AG04450 (cell line): ENCODE measurements at regions not wholly inside any gene's neighbourhood (a gene's known extent, or its start where the extent isn't known, plus 50 kb on each side); places are given as distances from the start of the nearest gene placed in this dataset.
A peak's percentile ranks its signal among the peaks of the same experiment; 100 is the strongest.

Source experiments
- CTCF ChIA-PET: fragments of 300-600, 350-600 bp; formaldehyde crosslinking; extraction: SDS; loops from one replicate; lab custom pipeline; 2022; ENCODE audit warnings: antibody characterized with exemption, inconsistent platforms; lab: Charles Lee
- POLR2A ChIA-PET: fragments of 350-600 bp; formaldehyde crosslinking; extraction: SDS; loops from one replicate; lab custom pipeline; 2021; ENCODE audit warnings: antibody characterized with exemption, inconsistent platforms; lab: Yijun Ruan, JAX
- DNase-seq: peaks from one replicate; pipeline ENCODE4 v3.0.0-alpha.2; 2011; ENCODE audit warnings: low read depth, low spot score
- H3K27ac ChIP-seq: one replicate; pipeline ENCODE4 v1.5.1; 2012; ENCODE audit warnings: low read depth, low read length, control low read depth
- H3K27me3 ChIP-seq: one replicate; pipeline ENCODE4 v1.6.0; 2012; ENCODE audit warnings: low read length; ENCODE audit not compliant: control insufficient read depth, insufficient read depth
- H3K4me3 ChIP-seq: 2 replicates; pipeline ENCODE4 v1.5.1; 2011; ENCODE audit warnings: mild to moderate bottlenecking, low read depth, low read length, control low read depth
- H3K9me3 ChIP-seq: 2 replicates; pipeline ENCODE4 v1.5.1; 2012; ENCODE audit warnings: low read length; ENCODE audit not compliant: control insufficient read depth, insufficient read depth
- CTCF ChIP-seq: IDR thresholded peaks from 2 replicates; pipeline ENCODE4 v1.5.1; 2011; ENCODE audit warnings: low read depth, low read length, control low read depth, inconsistent platforms

GRCh38 chr13:74067818-74068217 lies 66.4 kb downstream of the KLF12 start:
- no peaks in the 10 kb centered on the region for H3K27me3 ChIP-seq
- TF ChIP-seq CTCF: no peak
- ChIA-PET POLR2A (no interaction called here), CTCF (no interaction called here)
- no peak for DNase-seq
- H3K4me3 ChIP-seq: no peak overlapping the region
- H3K9me3 ChIP-seq: no peaks in the 10 kb centered on the region
- no peak overlapping the region for H3K27ac ChIP-seq

GRCh38 chr13:74066937-74067336 lies 67.3 kb downstream of the KLF12 start:
- TF ChIP-seq CTCF: no peak
- no peak overlapping the region for H3K27ac ChIP-seq
- POLR2A ChIA-PET: interaction anchor here (1.2 kb wide), 1 partner anchor 27 kb away, joined by 3 read pairs; no protein-coding TSS in a partner anchor
- no peak overlapping the region for H3K4me3 ChIP-seq
- H3K27me3 ChIP-seq: no peaks in the 10 kb centered on the region
- CTCF ChIA-PET: no interaction called here
- DNase-seq: no peak
- no peaks in the 10 kb centered on the region for H3K9me3 ChIP-seq

GRCh38 chr13:74064805-74065312 lies 69.3 kb downstream of the KLF12 start:
- H3K27me3 ChIP-seq: no peaks in the 10 kb centered on the region
- ChIA-PET CTCF (no interaction called here), POLR2A (no interaction called here)
- no peak for TF ChIP-seq CTCF
- H3K9me3 ChIP-seq: no peaks in the 10 kb centered on the region
- no peak overlapping the region for H3K4me3 ChIP-seq
- no peak for DNase-seq
- H3K27ac ChIP-seq: no peak overlapping the region

GRCh38 chr13:74063533-74064100 lies 70.6 kb downstream of the KLF12 start:
- no peak overlapping the region for H3K4me3 ChIP-seq
- no peak for DNase-seq
- TF ChIP-seq CTCF: no peak

GRCh38 chr13:74062933-74063332 lies 71.3 kb downstream of the KLF12 start:
- H3K27me3 ChIP-seq: no peaks in the 10 kb centered on the region
- H3K27ac ChIP-seq: peak overlapping the region; percentile 54
- POLR2A ChIA-PET: no interaction called here
- CTCF ChIA-PET: no interaction called here
- TF ChIP-seq CTCF: no peak
- DNase-seq: no peak
- peak overlapping the region; percentile 37 for H3K4me3 ChIP-seq
- no peaks in the 10 kb centered on the region for H3K9me3 ChIP-seq

More at GRCh38 chr13:74063533-74064100, 70.6 kb downstream of the KLF12 start:
- Histone ChIP-seq H3K27ac (no peak overlapping the region), H3K27me3 (no peaks in the 10 kb centered on the region), H3K9me3 (no peaks in the 10 kb centered on the region)
- CTCF ChIA-PET: no interaction called here
- POLR2A ChIA-PET: no interaction called here
